Activated naive CD8-positive, alpha-beta T cell treated with anti-CD3 and anti-CD28 coated beads for 36 hours (primary cell): ENCODE measurements at regions not wholly inside any gene's neighbourhood (a gene's known extent, or its start where the extent isn't known, plus 50 kb on each side); places are given as distances from the start of the nearest gene placed in this dataset.
A peak's percentile ranks its signal among the peaks of the same experiment; 100 is the strongest.

Experiments used
- DNase-seq: peaks from one replicate; pipeline ENCODE4 v3.0.0; 2021
- H3K27ac Mint-ChIP-seq: one replicate; pipeline ENCODE4 v1.8.0; 2022; ENCODE audit warnings: mild to moderate bottlenecking, moderate library complexity, mixed read lengths
- H3K27me3 Mint-ChIP-seq: one replicate; pipeline ENCODE4 v1.8.0; 2022; ENCODE audit warnings: mild to moderate bottlenecking, mixed read lengths
- H3K36me3 Mint-ChIP-seq: one replicate; pipeline ENCODE4 v1.8.0; 2021; ENCODE audit warnings: mild to moderate bottlenecking, mixed read lengths
- H3K4me1 Mint-ChIP-seq: one replicate; pipeline ENCODE4 v1.8.0; 2021; ENCODE audit warnings: mixed read lengths
- H3K4me3 Mint-ChIP-seq: one replicate; pipeline ENCODE4 v1.8.0; 2022; ENCODE audit warnings: mild to moderate bottlenecking, moderate library complexity, mixed read lengths
- H3K9me3 Mint-ChIP-seq: one replicate; pipeline ENCODE4 v1.8.0; 2022; ENCODE audit warnings: mixed read lengths

DNA sequence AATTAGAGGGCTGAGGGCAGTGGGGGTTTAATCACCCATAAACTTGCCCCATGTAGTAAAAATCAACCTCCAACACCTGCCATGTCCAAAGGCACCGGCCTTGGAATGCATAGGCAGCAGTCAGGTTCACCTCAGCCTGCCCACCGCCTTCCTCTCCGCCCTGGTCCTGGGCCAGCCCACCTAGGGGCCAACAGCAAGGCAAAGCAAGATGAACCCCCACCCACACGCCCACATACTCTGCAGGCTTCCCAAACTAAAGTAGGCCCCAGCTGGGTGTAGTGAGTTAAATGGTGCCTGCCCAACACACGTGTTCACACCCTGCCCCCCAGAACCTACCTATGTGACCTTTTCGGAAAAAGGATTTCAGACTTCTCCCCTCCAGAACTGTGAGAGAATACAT is 92.9 kb upstream of the RAI14 start:
- no peaks in the 10 kb centered on the region for H3K9me3 Mint-ChIP-seq
- H3K4me3 Mint-ChIP-seq = no peak overlapping the region
- DNase-seq = no peak
- H3K27ac Mint-ChIP-seq = no peak overlapping the region
- no peaks in the 10 kb centered on the region for H3K4me1 Mint-ChIP-seq
- H3K27me3 Mint-ChIP-seq = no peaks in the 10 kb centered on the region
- no peaks in the 10 kb centered on the region for H3K36me3 Mint-ChIP-seq

DNA sequence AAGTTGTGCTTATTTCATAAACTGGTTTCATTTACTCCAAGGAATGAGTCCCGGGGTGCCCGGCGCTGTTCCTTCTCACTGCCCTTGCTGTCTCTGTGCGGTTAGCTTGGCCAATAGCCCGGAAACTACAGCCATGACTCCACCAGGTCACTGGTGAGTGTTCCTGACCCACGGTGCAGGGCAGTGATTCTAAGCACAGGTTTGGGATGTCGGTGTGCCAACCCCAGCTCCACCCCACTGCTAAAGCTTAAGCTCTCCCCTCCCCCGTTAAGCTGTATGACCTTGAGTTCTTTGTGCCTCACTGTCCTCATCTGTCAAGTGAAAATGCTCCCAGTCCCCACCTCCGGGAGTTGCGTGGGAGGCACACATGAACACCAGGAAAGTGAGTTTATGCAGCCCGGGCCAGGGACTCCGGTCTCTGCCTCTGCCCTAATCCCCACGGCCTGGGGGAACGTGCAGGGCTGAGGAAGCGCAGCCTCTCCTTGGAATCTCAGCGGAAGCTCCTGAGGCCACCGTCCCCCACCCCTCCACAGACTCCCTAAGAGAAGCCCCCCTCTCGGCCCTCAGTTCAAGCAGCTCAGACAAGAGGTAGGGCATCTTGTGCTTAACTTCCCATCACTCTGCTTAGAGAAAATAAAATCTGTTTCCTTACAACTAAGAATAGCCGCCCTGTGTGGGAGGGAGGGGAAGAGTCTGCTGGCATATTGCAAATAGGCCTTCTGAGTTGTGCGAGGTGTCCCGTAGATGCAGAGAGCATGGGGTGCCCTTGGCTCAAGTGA is 92.0 kb upstream of the RAI14 start:
- H3K4me3 Mint-ChIP-seq = no peak overlapping the region
- no peaks in the 10 kb centered on the region for H3K4me1 Mint-ChIP-seq
- no peaks in the 10 kb centered on the region for H3K27me3 Mint-ChIP-seq
- DNase-seq = no peak
- no peaks in the 10 kb centered on the region for H3K36me3 Mint-ChIP-seq
- no peak overlapping the region for H3K27ac Mint-ChIP-seq
- H3K9me3 Mint-ChIP-seq = no peaks in the 10 kb centered on the region

DNA sequence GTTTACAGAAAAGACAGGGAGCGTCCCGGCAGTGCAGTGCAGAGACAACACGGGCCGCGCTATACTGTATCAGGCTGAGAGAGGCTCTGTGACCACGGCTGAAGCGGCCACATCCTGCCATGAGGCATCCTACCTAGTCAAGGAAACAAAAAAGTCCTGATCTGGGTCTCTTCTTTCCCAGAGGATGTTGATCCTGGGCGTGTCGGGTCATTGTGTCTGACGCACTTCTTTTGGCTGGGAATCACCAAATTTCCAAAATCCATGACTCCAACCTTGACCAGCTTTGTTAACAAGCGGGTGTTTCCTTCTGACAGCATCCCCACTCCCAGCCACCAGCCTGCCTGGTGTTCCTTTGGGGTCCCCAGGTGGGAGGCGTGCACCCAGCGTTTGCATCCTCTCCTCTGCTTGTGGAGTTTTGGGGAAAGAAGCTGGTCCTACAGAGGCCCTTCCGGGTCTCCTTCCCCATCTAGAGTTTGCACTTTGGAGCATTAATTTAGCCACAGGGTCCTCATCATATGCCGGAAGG is 91.4 kb upstream of the RAI14 start:
- no peak for DNase-seq

DNA sequence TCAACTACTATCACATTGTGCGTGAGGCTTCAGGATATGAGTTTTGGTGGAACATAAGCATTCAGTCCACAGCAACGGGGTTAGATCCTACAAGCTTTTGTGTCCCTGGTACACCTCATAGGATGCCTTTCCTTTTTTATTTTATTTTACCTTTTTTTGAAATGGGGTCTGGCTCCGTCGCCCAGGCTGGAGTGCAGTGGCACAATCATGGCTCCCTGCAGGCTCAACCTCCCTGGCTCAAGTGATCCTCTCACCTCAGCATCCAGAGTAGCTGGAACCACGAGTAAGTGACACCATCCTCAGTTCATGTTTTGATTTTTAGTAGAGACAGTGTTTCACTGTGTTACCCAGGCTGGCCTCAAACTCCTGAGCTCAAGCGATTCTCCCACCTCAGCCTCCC is 86.0 kb upstream of the RAI14 start:
- H3K4me3 Mint-ChIP-seq = no peak overlapping the region
- H3K36me3 Mint-ChIP-seq = no peaks in the 10 kb centered on the region
- no peak overlapping the region for H3K27ac Mint-ChIP-seq
- no peak for DNase-seq
- peaks cover 5% of the 10 kb centered on the region for H3K27me3 Mint-ChIP-seq
- no peaks in the 10 kb centered on the region for H3K9me3 Mint-ChIP-seq
- peaks cover 2% of the 10 kb centered on the region for H3K4me1 Mint-ChIP-seq

More for the DNA sequence above, 91.4 kb upstream of the RAI14 start:
- no peak overlapping the region for H3K27ac Mint-ChIP-seq
- no peaks in the 10 kb centered on the region for H3K4me1 Mint-ChIP-seq
- H3K4me3 Mint-ChIP-seq = no peak overlapping the region
- H3K36me3 Mint-ChIP-seq = no peaks in the 10 kb centered on the region
- no peaks in the 10 kb centered on the region for H3K27me3 Mint-ChIP-seq
- H3K9me3 Mint-ChIP-seq = no peaks in the 10 kb centered on the region

- no peak for DNase-seq
- Mint-ChIP-seq H3K27ac (peak overlapping the region; percentile 47), H3K27me3 (peaks cover 5% of the 10 kb centered on the region), H3K9me3 (no peaks in the 10 kb centered on the region), H3K36me3 (no peaks in the 10 kb centered on the region), H3K4me3 (no peak overlapping the region), H3K4me1 (peaks cover 2% of the 10 kb centered on the region)
These were observed 85.1 kb upstream of the RAI14 start for GRCh38 chr5:34570721-34571676.

GRCh38 chr5:34571677-34572041 is 84.5 kb upstream of the RAI14 start:
- H3K27me3 Mint-ChIP-seq = peaks cover 5% of the 10 kb centered on the region
- no peak overlapping the region for H3K27ac Mint-ChIP-seq
- no peak overlapping the region for H3K4me3 Mint-ChIP-seq
- no peaks in the 10 kb centered on the region for H3K9me3 Mint-ChIP-seq
- H3K4me1 Mint-ChIP-seq = peaks cover 2% of the 10 kb centered on the region
- no peaks in the 10 kb centered on the region for H3K36me3 Mint-ChIP-seq
- no peak for DNase-seq

DNA sequence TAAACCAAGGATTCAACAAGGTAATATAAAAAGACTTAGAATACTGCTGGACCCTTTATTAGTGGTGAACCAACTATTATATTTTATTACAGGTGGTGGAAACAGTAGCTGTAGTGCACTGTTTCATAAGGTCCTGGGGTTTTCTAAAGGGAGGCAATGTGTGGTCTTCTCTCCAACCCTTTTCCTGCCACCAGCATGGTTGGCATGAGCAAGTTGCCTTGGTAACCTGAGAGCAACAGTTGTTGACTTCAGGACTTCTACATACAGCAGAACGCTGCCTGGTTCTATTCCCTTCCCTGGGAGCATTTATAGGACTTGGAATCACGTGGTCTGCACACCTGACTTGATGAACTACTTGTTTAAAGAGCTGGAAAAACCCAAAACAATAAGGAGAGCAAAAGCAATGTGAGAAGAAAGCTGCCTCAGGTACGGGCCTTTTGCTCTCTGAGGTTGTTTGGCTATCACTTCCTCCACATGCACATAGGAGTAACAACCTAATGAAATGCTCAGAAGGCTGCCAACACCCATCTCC is 81.1 kb upstream of the RAI14 start:
- Mint-ChIP-seq H3K9me3 (no peaks in the 10 kb centered on the region), H3K36me3 (no peaks in the 10 kb centered on the region), H3K27me3 (peaks cover 5% of the 10 kb centered on the region), H3K27ac (no peak overlapping the region), H3K4me3 (no peak overlapping the region), H3K4me1 (peaks cover 2% of the 10 kb centered on the region)
- no peak for DNase-seq

- Mint-ChIP-seq H3K27me3 (peaks cover 1% of the 10 kb centered on the region), H3K4me1 (no peaks in the 10 kb centered on the region), H3K27ac (no peak overlapping the region), H3K4me3 (no peak overlapping the region), H3K9me3 (no peaks in the 10 kb centered on the region), H3K36me3 (no peaks in the 10 kb centered on the region)
- DNase-seq = no peak
These were observed 79.0 kb upstream of the RAI14 start for GRCh38 chr5:34576891-34577666.

DNA sequence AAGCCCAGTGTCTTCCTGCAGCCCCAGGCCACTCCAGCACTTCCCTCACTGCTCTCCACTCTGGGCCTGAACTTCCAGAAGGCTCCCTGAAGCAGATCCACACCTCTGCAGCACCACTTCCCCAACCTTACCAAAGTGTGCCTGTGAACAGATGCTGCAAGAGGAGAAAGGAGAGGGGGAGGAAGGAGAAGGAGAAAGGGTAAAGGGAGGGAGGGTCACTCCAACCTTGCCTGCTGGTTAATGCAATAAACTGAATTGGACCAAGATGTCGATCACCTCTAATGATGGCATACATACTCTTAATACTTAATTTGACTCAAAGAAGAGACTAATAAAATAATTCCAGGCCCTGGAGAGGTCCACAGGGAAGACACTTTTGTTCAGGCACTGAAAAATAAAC is 77.2 kb upstream of the RAI14 start:
- H3K27me3 Mint-ChIP-seq = peaks cover 13% of the 10 kb centered on the region
- H3K4me3 Mint-ChIP-seq = no peak overlapping the region
- H3K36me3 Mint-ChIP-seq = no peaks in the 10 kb centered on the region
- no peak for DNase-seq
- no peak overlapping the region for H3K27ac Mint-ChIP-seq
- H3K4me1 Mint-ChIP-seq = no peaks in the 10 kb centered on the region
- H3K9me3 Mint-ChIP-seq = no peaks in the 10 kb centered on the region

GRCh38 chr5:34580983-34581382 is 75.1 kb upstream of the RAI14 start:
- no peak for DNase-seq
- no peaks in the 10 kb centered on the region for H3K4me1 Mint-ChIP-seq
- H3K4me3 Mint-ChIP-seq = no peak overlapping the region
- H3K27me3 Mint-ChIP-seq = peaks cover 30% of the 10 kb centered on the region
- no peaks in the 10 kb centered on the region for H3K9me3 Mint-ChIP-seq
- H3K27ac Mint-ChIP-seq = no peak overlapping the region
- no peaks in the 10 kb centered on the region for H3K36me3 Mint-ChIP-seq

DNA sequence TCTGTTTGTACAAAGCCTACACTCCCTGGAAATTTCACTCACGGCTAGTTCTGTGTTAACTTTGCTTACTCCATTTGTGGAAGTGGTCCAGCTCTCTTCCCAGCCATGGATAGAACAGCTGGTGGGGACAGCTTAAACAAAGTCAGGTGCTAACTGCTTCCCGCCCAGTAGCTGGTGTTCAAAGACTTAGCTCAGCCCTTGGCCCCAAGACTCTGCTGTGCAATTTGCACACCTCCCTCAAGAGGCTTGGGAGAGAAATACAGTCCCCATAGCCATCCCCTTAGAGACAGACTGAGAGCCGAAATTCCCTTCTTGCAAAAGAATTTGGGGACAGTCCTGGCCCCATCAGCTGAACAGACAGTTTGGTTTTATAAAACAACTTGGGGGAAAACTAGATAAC is 73.8 kb upstream of the RAI14 start:
- Mint-ChIP-seq H3K4me3 (no peak overlapping the region), H3K27ac (no peak overlapping the region)
- DNase-seq = no peak

GRCh38 chr5:34583167-34583566 is 73.0 kb upstream of the RAI14 start:
- Mint-ChIP-seq H3K27me3 (peaks cover 45% of the 10 kb centered on the region), H3K9me3 (no peaks in the 10 kb centered on the region), H3K4me1 (no peaks in the 10 kb centered on the region), H3K36me3 (no peaks in the 10 kb centered on the region), H3K4me3 (no peak overlapping the region), H3K27ac (no peak overlapping the region)
- no peak for DNase-seq

More for the DNA sequence above, 73.8 kb upstream of the RAI14 start:
- H3K9me3 Mint-ChIP-seq = no peaks in the 10 kb centered on the region
- H3K27me3 Mint-ChIP-seq = peaks cover 41% of the 10 kb centered on the region
- H3K36me3 Mint-ChIP-seq = no peaks in the 10 kb centered on the region
- no peaks in the 10 kb centered on the region for H3K4me1 Mint-ChIP-seq

GRCh38 chr5:34584165-34584564 is 72.0 kb upstream of the RAI14 start:
- Mint-ChIP-seq H3K4me3 (no peak overlapping the region), H3K27ac (no peak overlapping the region), H3K27me3 (peaks cover 50% of the 10 kb centered on the region), H3K36me3 (no peaks in the 10 kb centered on the region), H3K9me3 (no peaks in the 10 kb centered on the region), H3K4me1 (no peaks in the 10 kb centered on the region)
- DNase-seq = no peak

DNA sequence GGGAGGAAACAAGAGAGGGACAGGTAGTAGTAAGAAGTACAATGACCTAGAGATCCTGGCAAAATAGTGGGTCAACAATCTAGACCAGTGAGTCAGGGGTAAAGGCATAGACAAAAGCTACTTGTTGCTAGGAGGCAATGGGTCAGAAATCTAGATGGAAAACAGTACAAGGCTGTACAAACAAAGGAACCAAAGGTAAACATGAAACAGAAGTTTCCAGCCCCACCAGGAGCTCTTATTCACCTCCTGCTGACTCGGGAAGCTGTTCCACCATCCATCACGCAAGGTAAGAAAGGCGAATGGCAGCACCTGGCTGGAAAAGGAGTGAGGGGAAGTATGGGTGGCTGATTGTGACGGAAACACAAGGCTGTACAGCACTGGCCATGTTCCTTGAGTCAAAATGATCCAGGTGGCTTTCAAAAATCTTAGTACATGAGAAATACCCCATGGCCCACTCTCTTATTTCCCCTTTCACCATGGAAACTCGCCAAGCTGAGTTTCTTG is 70.5 kb upstream of the RAI14 start:
- H3K27ac Mint-ChIP-seq = no peak overlapping the region
- H3K36me3 Mint-ChIP-seq = no peaks in the 10 kb centered on the region
- H3K4me3 Mint-ChIP-seq = no peak overlapping the region

More for the DNA sequence above, 70.5 kb upstream of the RAI14 start:
- Mint-ChIP-seq H3K9me3 (no peaks in the 10 kb centered on the region), H3K4me1 (no peaks in the 10 kb centered on the region), H3K27me3 (peaks cover 50% of the 10 kb centered on the region)
- no peak for DNase-seq
